Ovary (tissue), 3 donors: ENCODE measurements at regions not wholly inside any gene's neighbourhood (a gene's known extent, or its start where the extent isn't known, plus 50 kb on each side); places are given as distances from the start of the nearest gene placed in this dataset.

Source experiments
- EP300 ChIP-seq: sonication (generic); formaldehyde crosslinking; IDR thresholded peaks from one replicate; pipeline ENCODE4 v1.6.1; 2017; ENCODE audit warnings: antibody characterized with exemption
- POLR2A ChIP-seq: fragments of 450-650 bp; IDR thresholded peaks from one replicate; pipeline ENCODE4 v1.6.1; 2017; ENCODE audit warnings: antibody characterized with exemption, mild to moderate bottlenecking, moderate library complexity
- TF ChIP-seq, protein P1 (sequence below), 3 donors: fragments of 450-650 bp in 2 of 3; fragments of 200-600 bp in 1 of 3; IDR thresholded peaks; one replicate each; pipeline versions ENCODE4 v1.5.1 to v1.8.0; 2016 to 2022; ENCODE audit warnings: antibody characterized with exemption in 3 of 3, mild to moderate bottlenecking in 1 of 3
- donor health status: DM: no; HTN: no; CAD: no.

DNA sequence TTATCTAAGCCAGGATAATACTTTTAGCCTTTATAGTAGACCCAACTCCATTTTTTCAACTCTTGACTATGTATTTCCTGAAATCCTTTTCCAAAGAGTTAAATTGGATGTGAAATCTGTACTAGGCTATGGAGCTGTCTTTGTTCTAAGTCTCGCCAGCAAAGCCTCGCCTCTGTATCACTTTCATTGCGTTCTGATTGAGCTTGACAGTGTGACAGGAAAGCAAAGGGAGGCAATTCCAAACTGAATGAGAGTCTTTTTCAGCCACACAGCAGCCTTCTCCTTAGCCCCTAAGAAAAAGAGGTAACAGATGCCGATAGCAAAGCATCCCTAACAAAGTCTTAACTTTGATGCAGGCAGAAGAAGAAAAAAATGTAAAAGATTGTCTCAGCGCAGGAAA, 154.6 kb upstream of the OTX2 start:
- TF ChIP-seq, protein P1, sequence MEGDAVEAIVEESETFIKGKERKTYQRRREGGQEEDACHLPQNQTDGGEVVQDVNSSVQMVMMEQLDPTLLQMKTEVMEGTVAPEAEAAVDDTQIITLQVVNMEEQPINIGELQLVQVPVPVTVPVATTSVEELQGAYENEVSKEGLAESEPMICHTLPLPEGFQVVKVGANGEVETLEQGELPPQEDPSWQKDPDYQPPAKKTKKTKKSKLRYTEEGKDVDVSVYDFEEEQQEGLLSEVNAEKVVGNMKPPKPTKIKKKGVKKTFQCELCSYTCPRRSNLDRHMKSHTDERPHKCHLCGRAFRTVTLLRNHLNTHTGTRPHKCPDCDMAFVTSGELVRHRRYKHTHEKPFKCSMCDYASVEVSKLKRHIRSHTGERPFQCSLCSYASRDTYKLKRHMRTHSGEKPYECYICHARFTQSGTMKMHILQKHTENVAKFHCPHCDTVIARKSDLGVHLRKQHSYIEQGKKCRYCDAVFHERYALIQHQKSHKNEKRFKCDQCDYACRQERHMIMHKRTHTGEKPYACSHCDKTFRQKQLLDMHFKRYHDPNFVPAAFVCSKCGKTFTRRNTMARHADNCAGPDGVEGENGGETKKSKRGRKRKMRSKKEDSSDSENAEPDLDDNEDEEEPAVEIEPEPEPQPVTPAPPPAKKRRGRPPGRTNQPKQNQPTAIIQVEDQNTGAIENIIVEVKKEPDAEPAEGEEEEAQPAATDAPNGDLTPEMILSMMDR (IDR thresholded peaks at IDR 0.05) = no peak
- no peak for TF ChIP-seq EP300
- TF ChIP-seq POLR2A = no peak
